HepG2 (cell line): ENCODE measurements at regions not wholly inside any gene's neighbourhood (a gene's known extent, or its start where the extent isn't known, plus 50 kb on each side); places are given as distances from the start of the nearest gene placed in this dataset.

Source experiments
- ATAC-seq: fragments of 200-7000 bp; cut with Tn5 transposase; 3 replicates; pipeline ENCODE4 v1.9.1; 2020; ENCODE audit warnings: mild to moderate bottlenecking, moderate library complexity
- BruUV-seq: library from RNA; stranded (reverse); fragments of 400-500 nt; replicated peaks from 2 replicates; lab custom pipeline; 2021; lab: Mats Ljungman, UMichigan
- CTCF ChIA-PET: fragments of 300-600 bp; formaldehyde crosslinking; extraction: SDS; loops from one replicate; lab custom pipeline; 2021; ENCODE audit warnings: low total read pairs, inconsistent platforms, low intra/inter-chr PET ratio; lab: Yijun Ruan, JAX
- POLR2A ChIA-PET: fragments of 350-600 bp; sonication (Branson Sonifier 250); formaldehyde crosslinking; loops from one replicate; lab custom pipeline; 2020; ENCODE audit warnings: antibody characterized with exemption, inconsistent platforms; lab: Yijun Ruan, JAX
- DNase-seq: peaks from one replicate; pipeline ENCODE4 v3.0.0-alpha.2; 2015; ENCODE audit warnings: low spot score
- FAIRE-seq: peaks from 3 replicates; lab custom pipeline; 2011; peaks lifted over from hg19 to GRCh38; lab: Jason Lieb, UNC
- H2AFZ ChIP-seq: one replicate; pipeline ENCODE4 v1.6.1; 2011; ENCODE audit warnings: low read length, inconsistent platforms
- H3K27ac ChIP-seq: fragments of 300-600 bp; 3 replicates; pipeline ENCODE4 v1.8.0; 2011; ENCODE audit warnings: mixed run types, mild to moderate bottlenecking, mixed read lengths, low read length, inconsistent platforms; ENCODE audit not compliant: insufficient read depth; ENCODE audit errors: extremely low read length
- H3K27me3 ChIP-seq, 2 experiments: fragments of 200-600 bp in 1 of 2; 2 replicates in 1 of 2; 3 replicates in 1 of 2; pipeline versions ENCODE4 v1.6.0 to v1.8.0; 2011; ENCODE audit warnings: low read length in 2 of 2, mild to moderate bottlenecking in 2 of 2, moderate library complexity in 2 of 2, inconsistent platforms in 1 of 2; ENCODE audit not compliant: insufficient read depth in 2 of 2, control insufficient read depth in 1 of 2
- H3K36me3 ChIP-seq, 2 experiments: fragments of 200-600 bp in 1 of 2; replicated peaks in 1 of 2; 2 replicates in 1 of 2; 3 replicates in 1 of 2; pipeline versions ENCODE4 v1.5.1 to v1.8.0; 2011; ENCODE audit warnings: low read length in 2 of 2, inconsistent platforms in 1 of 2; ENCODE audit not compliant: insufficient read depth in 2 of 2, control insufficient read depth in 1 of 2
- H3K4me1 ChIP-seq: 2 replicates; pipeline ENCODE4 v1.5.1; 2012; ENCODE audit warnings: low read length, inconsistent platforms; ENCODE audit not compliant: insufficient read depth
- H3K4me2 ChIP-seq: 2 replicates; pipeline ENCODE4 v1.6.0; 2011; ENCODE audit warnings: low read depth, low read length, inconsistent platforms
- H3K4me3 ChIP-seq, 3 experiments: fragments of 200-600 bp in 1 of 3; sonication (generic), shearing (Covaris generic) in 1 of 3; replicated peaks in 1 of 3; 2 replicates each; pipeline ENCODE4 v1.5.1; 2011 to 2016; ENCODE audit warnings: low read length in 3 of 3, inconsistent platforms in 2 of 3, low read depth in 2 of 3, mild to moderate bottlenecking in 2 of 3, control low read depth in 1 of 3, mixed read lengths in 1 of 3; ENCODE audit not compliant: insufficient read depth in 1 of 3
- H3K79me2 ChIP-seq: one replicate; pipeline ENCODE4 v1.6.1; 2011; ENCODE audit warnings: low read length, inconsistent platforms; ENCODE audit not compliant: insufficient read depth
- H3K9ac ChIP-seq: 2 replicates; pipeline ENCODE4 v1.6.0; 2011; ENCODE audit warnings: mild to moderate bottlenecking, low read depth, low read length, inconsistent platforms; ENCODE audit not compliant: insufficient read depth
- H3K9me3 ChIP-seq: 2 replicates; pipeline ENCODE4 v1.5.1; 2012; ENCODE audit warnings: mild to moderate bottlenecking, low read length
- H4K20me1 ChIP-seq: 2 replicates; pipeline ENCODE4 v1.6.0; 2011; ENCODE audit warnings: inconsistent platforms, mild to moderate bottlenecking, low read length, moderate library complexity; ENCODE audit not compliant: insufficient read depth
- MXD3 ChIP-seq: IDR thresholded peaks from 2 replicates; pipeline ENCODE4 v1.6.1; 2016; ENCODE audit warnings: mild to moderate bottlenecking, missing biosample characterization, missing genetic modification reagents
- NR2F6 ChIP-seq, 2 experiments: IDR thresholded peaks; 2 replicates each; pipeline ENCODE4 v1.6.1; 2016; ENCODE audit warnings: antibody characterized with exemption in 1 of 2, mild to moderate bottlenecking in 1 of 2
- POLR2G ChIP-seq: fragments of 200-400 bp; formaldehyde crosslinking; IDR thresholded peaks from 2 replicates; pipeline ENCODE4 v1.6.1; 2018; ENCODE audit warnings: mild to moderate bottlenecking, low read depth, low read length, moderate library complexity
- SATB2 ChIP-seq: sonication (generic); formaldehyde crosslinking; IDR thresholded peaks from 2 replicates; pipeline ENCODE4 v1.5.0; 2020; ENCODE audit warnings: missing genetic modification reagents
- TCF7L2 ChIP-seq: IDR thresholded peaks from 2 replicates; pipeline ENCODE4 v1.6.1; 2011; ENCODE audit warnings: mild to moderate bottlenecking, low read depth, low read length, moderate library complexity
- WGBS: methylation state at CpG from one replicate; pipeline ENCODE4 v1.1.6; 2017; ENCODE audit warnings: low lambda C conversion rate; 5-methylcytosine and 5-hydroxymethylcytosine counted together
- in situ Hi-C: cut with HindIII; loops from 2 replicates; pipeline ENCODE4 v1.10.0; 2017; ENCODE audit warnings: low pct_unique_long_range_greater_than_20kb; ENCODE audit not compliant: extremely low pct_ligation_motif_present
- intact Hi-C: fragments of 100-400 bp; cut with micrococcal nuclease; formaldehyde crosslinking; loops from one replicate; pipeline ENCODE4 v1.10.0; 2022; ENCODE audit not compliant: unreplicated experiment
- TF ChIP-seq, protein P1 (sequence below): IDR thresholded peaks from 2 replicates; pipeline ENCODE4 v1.6.1; 2016; ENCODE audit warnings: low read depth, control low read depth
- TF ChIP-seq, protein P2 (sequence below): sonication (generic); formaldehyde crosslinking; IDR thresholded peaks from 2 replicates; pipeline ENCODE4 v1.4.0; 2020; ENCODE audit warnings: missing genetic modification reagents

DNA sequence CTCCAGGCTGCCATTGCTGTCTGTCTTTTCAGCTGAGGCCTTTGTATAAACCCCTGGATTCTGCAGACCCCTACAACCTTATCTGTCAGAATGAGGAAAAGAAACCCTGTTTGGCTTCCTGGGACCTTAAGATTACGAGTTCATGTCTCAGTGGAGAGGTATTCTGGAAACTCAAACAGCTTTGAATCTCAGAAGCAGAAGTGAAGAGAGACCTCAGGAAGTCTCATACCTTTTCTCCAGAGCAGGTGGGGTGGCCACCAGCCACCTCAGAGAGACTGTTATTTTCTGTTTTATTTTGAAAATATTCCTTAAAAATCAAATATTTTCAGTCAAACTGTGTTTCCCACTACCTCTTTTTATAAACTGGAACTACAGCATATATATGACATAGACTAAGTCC lies 457.5 kb downstream of the TMEM232 start:
- FAIRE-seq, result no peak
- 11% methylated on average over 1 of the region's 1 CpG for WGBS

GRCh38 chr5:110269478-110270142 lies 456.9 kb downstream of the TMEM232 start:
- Histone ChIP-seq H2AFZ (no peak overlapping the region), H3K79me2 (no peaks in the 10 kb centered on the region), H3K4me1 (peaks cover 7% of the 10 kb centered on the region; the same call in 1 of the 2 replicates)
- POLR2A ChIA-PET, result no interaction called here
- 59% methylated on average over 3 of the region's 3 CpGs for WGBS
- no peak for TF ChIP-seq TCF7L2
- TF ChIP-seq, protein P1, sequence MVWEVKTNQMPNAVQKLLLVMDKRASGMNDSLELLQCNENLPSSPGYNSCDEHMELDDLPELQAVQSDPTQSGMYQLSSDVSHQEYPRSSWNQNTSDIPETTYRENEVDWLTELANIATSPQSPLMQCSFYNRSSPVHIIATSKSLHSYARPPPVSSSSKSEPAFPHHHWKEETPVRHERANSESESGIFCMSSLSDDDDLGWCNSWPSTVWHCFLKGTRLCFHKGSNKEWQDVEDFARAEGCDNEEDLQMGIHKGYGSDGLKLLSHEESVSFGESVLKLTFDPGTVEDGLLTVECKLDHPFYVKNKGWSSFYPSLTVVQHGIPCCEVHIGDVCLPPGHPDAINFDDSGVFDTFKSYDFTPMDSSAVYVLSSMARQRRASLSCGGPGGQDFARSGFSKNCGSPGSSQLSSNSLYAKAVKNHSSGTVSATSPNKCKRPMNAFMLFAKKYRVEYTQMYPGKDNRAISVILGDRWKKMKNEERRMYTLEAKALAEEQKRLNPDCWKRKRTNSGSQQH (CRISPR knock-in tag), result no peak
- TF ChIP-seq, all 625 proteins: peak for 0
- no peaks in the 10 kb centered on the region for H4K20me1 ChIP-seq
- BruUV-seq, result no TSS peak
- H3K4me2 ChIP-seq, result no peak overlapping the region
- FAIRE-seq, result no peak
- H3K4me3 ChIP-seq, result no peak overlapping the region
- no peaks in the 10 kb centered on the region for H3K9me3 ChIP-seq
- no peaks in the 10 kb centered on the region for H3K27me3 ChIP-seq
- intact Hi-C loops (no loop called here), in situ Hi-C loops (no loop called here)
- DNase-seq, result no peak
- H3K36me3 ChIP-seq, result no peaks in the 10 kb centered on the region
- CTCF ChIA-PET, result no interaction called here
- no peak overlapping the region for H3K9ac ChIP-seq
- ATAC-seq, result no peak
- H3K27ac ChIP-seq, result no peak overlapping the region

More for the DNA sequence above, 457.5 kb downstream of the TMEM232 start:
- in situ Hi-C loops, result no loop called here
- ChIA-PET CTCF (no interaction called here), POLR2A (no interaction called here)
- TF ChIP-seq SATB2 (no peak), MXD3 (CRISPR knock-in tag) (no peak), NR2F6 (IDR thresholded peaks at IDR 0.05) (no peak), NR2F6 (CRISPR knock-in tag; IDR thresholded peaks at IDR 0.05) (no peak), POLR2G (no peak)
- TF ChIP-seq, protein P2, sequence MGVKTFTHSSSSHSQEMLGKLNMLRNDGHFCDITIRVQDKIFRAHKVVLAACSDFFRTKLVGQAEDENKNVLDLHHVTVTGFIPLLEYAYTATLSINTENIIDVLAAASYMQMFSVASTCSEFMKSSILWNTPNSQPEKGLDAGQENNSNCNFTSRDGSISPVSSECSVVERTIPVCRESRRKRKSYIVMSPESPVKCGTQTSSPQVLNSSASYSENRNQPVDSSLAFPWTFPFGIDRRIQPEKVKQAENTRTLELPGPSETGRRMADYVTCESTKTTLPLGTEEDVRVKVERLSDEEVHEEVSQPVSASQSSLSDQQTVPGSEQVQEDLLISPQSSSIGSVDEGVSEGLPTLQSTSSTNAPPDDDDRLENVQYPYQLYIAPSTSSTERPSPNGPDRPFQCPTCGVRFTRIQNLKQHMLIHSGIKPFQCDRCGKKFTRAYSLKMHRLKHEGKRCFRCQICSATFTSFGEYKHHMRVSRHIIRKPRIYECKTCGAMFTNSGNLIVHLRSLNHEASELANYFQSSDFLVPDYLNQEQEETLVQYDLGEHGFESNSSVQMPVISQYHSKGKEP (CRISPR knock-in tag), result no peak
- H3K27ac ChIP-seq, result no peak overlapping the region
- DNase-seq (no peak), ATAC-seq (no peak)
- H4K20me1 ChIP-seq, result no peaks in the 10 kb centered on the region
- H3K4me2 ChIP-seq, result no peak overlapping the region
- no peaks in the 10 kb centered on the region for H3K79me2 ChIP-seq
- H2AFZ ChIP-seq, result no peak overlapping the region
- BruUV-seq, result no TSS peak
- intact Hi-C loops, result no loop called here
- H3K4me1 ChIP-seq, result peaks cover 7% of the 10 kb centered on the region; the same call in 1 of the 2 replicates
- H3K9me3 ChIP-seq, result no peaks in the 10 kb centered on the region
- no peak overlapping the region for H3K9ac ChIP-seq
- H3K36me3 ChIP-seq, result no peaks in the 10 kb centered on the region
- no peak overlapping the region for H3K4me3 ChIP-seq
- H3K27me3 ChIP-seq, result no peaks in the 10 kb centered on the region
